Hepatocyte (in vitro differentiated cells): ENCODE measurements at regions not wholly inside any gene's neighbourhood (a gene's known extent, or its start where the extent isn't known, plus 50 kb on each side); places are given as distances from the start of the nearest gene placed in this dataset.

Source experiments
- EZH2 ChIP-seq: fragments of 200-600 bp; sonication (generic); IDR thresholded peaks from 2 replicates; pipeline ENCODE4 v1.6.1; 2016; ENCODE audit warnings: antibody characterized with exemption, mild to moderate bottlenecking, borderline replicate concordance
- TF ChIP-seq, protein P1 (sequence below): fragments of 200-600 bp; sonication (generic); IDR thresholded peaks from 2 replicates; pipeline ENCODE4 v1.5.1; 2016; ENCODE audit warnings: antibody characterized with exemption, mild to moderate bottlenecking; ENCODE audit not compliant: poor library complexity

DNA sequence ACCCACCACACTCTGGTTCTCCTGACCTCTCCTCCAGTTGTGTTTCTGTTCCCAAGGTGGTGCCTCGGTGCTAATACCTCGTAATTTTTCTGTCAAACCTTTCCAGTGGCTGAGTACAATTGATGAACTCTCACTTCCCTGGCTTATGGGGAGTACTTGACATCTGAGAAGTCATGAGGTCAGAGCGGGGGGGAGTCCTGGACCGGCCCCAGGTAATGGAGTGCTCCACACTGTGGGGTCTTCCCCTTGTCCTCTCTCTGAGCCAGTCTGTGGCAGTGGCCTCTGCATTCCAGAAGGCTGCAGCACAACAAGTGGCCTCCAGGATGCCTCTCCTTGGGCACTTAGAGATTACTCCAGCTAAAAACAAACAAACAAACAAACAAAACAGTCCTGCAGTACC lies 122.5 kb upstream of the TRIM2 start:
- TF ChIP-seq EZH2 = no peak
- TF ChIP-seq, protein P1, sequence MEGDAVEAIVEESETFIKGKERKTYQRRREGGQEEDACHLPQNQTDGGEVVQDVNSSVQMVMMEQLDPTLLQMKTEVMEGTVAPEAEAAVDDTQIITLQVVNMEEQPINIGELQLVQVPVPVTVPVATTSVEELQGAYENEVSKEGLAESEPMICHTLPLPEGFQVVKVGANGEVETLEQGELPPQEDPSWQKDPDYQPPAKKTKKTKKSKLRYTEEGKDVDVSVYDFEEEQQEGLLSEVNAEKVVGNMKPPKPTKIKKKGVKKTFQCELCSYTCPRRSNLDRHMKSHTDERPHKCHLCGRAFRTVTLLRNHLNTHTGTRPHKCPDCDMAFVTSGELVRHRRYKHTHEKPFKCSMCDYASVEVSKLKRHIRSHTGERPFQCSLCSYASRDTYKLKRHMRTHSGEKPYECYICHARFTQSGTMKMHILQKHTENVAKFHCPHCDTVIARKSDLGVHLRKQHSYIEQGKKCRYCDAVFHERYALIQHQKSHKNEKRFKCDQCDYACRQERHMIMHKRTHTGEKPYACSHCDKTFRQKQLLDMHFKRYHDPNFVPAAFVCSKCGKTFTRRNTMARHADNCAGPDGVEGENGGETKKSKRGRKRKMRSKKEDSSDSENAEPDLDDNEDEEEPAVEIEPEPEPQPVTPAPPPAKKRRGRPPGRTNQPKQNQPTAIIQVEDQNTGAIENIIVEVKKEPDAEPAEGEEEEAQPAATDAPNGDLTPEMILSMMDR = no peak
